Left hindlimb (tissue), 1 donor: ENCODE measurements at regions not wholly inside any gene's neighbourhood (a gene's known extent, or its start where the extent isn't known, plus 50 kb on each side); places are given as distances from the start of the nearest gene placed in this dataset.

Experiments
- DNase-seq: peaks from one replicate; pipeline ENCODE4 v3.0.0-alpha.2; 2018

- no peak for DNase-seq
Measured at GRCh38 chr16:55242667-55243066, 81.3 kb upstream of the IRX6 start.

GRCh38 chr16:55248058-55248457 is 75.9 kb upstream of the IRX6 start:
- DNase-seq, result no peak

- DNase-seq, result no peak
Measured at GRCh38 chr16:55248494-55248893, 75.5 kb upstream of the IRX6 start.

- DNase-seq, result no peak
Measured at GRCh38 chr16:55249361-55249760, 74.6 kb upstream of the IRX6 start.

GRCh38 chr16:55249936-55250335 is 74.1 kb upstream of the IRX6 start:
- no peak for DNase-seq

GRCh38 chr16:55250701-55251100 is 73.3 kb upstream of the IRX6 start:
- DNase-seq, result peak; percentile 53

GRCh38 chr16:55251151-55251550 is 72.9 kb upstream of the IRX6 start:
- DNase-seq, result no peak

- DNase-seq, result no peak
Measured at GRCh38 chr16:55252577-55252976, 71.4 kb upstream of the IRX6 start.

- DNase-seq, result no peak
Measured at GRCh38 chr16:55253987-55254386, 70.0 kb upstream of the IRX6 start.

GRCh38 chr16:55255733-55256282 is 68.2 kb upstream of the IRX6 start:
- no peak for DNase-seq

GRCh38 chr16:55256412-55257016 is 67.5 kb upstream of the IRX6 start:
- DNase-seq, result no peak

GRCh38 chr16:55257966-55258613 is 65.9 kb upstream of the IRX6 start:
- DNase-seq, result peak; percentile 80

GRCh38 chr16:55261301-55261700 is 62.7 kb upstream of the IRX6 start:
- no peak for DNase-seq

GRCh38 chr16:55263271-55264250 is 60.4 kb upstream of the IRX6 start:
- DNase-seq, result no peak

GRCh38 chr16:55264949-55265348 is 59.1 kb upstream of the IRX6 start:
- peak; percentile 45 for DNase-seq

GRCh38 chr16:55265926-55266325 is 58.1 kb upstream of the IRX6 start:
- no peak for DNase-seq

- no peak for DNase-seq
Measured at GRCh38 chr16:55271945-55272513, 52.0 kb upstream of the IRX6 start.

- no peak for DNase-seq
Measured at GRCh38 chr16:55272744-55273143, 51.3 kb upstream of the IRX6 start.

GRCh38 chr16:55273356-55273755 is 50.6 kb upstream of the IRX6 start:
- no peak for DNase-seq

- DNase-seq, result no peak
Measured at GRCh38 chr16:55273959-55274358, 50.0 kb upstream of the IRX6 start.
